HFFc6 (cell line): ENCODE measurements at regions not wholly inside any gene's neighbourhood (a gene's known extent, or its start where the extent isn't known, plus 50 kb on each side); places are given as distances from the start of the nearest gene placed in this dataset.

Experiments used
- DNase-seq: peaks from one replicate; pipeline ENCODE4 v3.0.0-alpha.2; 2018
- H3K27ac Mint-ChIP-seq: 2 replicates; pipeline ENCODE4 v1.8.0; 2020; ENCODE audit warnings: mild to moderate bottlenecking, mixed read lengths
- H3K27me3 Mint-ChIP-seq: 2 replicates; pipeline ENCODE4 v1.8.0; 2021; ENCODE audit warnings: mild to moderate bottlenecking, moderate library complexity, mixed read lengths; ENCODE audit not compliant: insufficient read depth
- H3K36me3 Mint-ChIP-seq: 2 replicates; pipeline ENCODE4 v1.8.0; 2021; ENCODE audit warnings: low read depth, mixed read lengths
- H3K4me1 Mint-ChIP-seq: 2 replicates; pipeline ENCODE4 v1.8.0; 2020; ENCODE audit warnings: low read depth, mixed read lengths
- H3K4me3 Mint-ChIP-seq: 2 replicates; pipeline ENCODE4 v1.8.0; 2020; ENCODE audit warnings: mild to moderate bottlenecking, moderate library complexity, mixed read lengths
- H3K9me3 Mint-ChIP-seq: 2 replicates; pipeline ENCODE4 v1.8.0; 2020; ENCODE audit warnings: mild to moderate bottlenecking, mixed read lengths
- CTCF ChIP-seq: fragments of 200-600 bp; sonication (generic); IDR thresholded peaks from 2 replicates; pipeline ENCODE4 v1.5.0; 2021; ENCODE audit warnings: antibody characterized with exemption, mild to moderate bottlenecking

DNA sequence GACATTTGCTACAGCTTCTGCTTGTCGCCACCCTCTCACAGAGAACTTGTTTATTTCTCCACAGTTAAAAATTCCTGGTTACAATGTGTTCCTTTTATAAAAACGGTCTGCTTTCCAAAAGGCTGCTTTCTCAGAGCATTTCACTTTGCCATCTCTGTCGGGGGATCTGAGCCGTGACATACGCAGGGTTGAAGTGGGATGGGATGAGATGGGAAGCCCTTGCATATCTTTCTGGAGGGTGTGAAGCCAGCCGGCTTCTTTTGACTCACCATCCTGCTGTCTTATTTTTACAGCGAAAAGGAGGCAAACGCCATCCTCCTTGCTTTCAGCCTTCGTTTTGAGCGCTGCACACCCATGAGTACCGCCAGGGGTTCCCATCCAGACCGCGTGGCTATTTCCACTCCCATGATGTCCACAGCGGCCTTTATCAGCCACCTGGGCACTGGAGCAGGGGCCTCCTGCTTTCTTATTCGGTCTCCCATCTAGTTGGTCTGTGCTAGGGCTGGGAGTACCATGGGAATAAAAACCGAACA lies 99.8 kb upstream of the GATB start:
- no peak for TF ChIP-seq CTCF
- H3K27me3 Mint-ChIP-seq = peaks cover 3% of the 10 kb centered on the region; the same call in 1 of the 2 replicates
- no peak overlapping the region for H3K27ac Mint-ChIP-seq
- H3K4me1 Mint-ChIP-seq = peaks cover 31% of the 10 kb centered on the region
- no peak for DNase-seq
- no peak overlapping the region for H3K4me3 Mint-ChIP-seq
- H3K9me3 Mint-ChIP-seq = no peaks in the 10 kb centered on the region
- no peaks in the 10 kb centered on the region for H3K36me3 Mint-ChIP-seq

GRCh38 chr4:151859641-151860040 lies 98.8 kb upstream of the GATB start:
- no peak overlapping the region for H3K4me3 Mint-ChIP-seq
- H3K9me3 Mint-ChIP-seq = no peaks in the 10 kb centered on the region
- no peak for TF ChIP-seq CTCF
- H3K27ac Mint-ChIP-seq = no peak overlapping the region
- peaks cover 36% of the 10 kb centered on the region for H3K4me1 Mint-ChIP-seq
- no peaks in the 10 kb centered on the region for H3K36me3 Mint-ChIP-seq
- no peak for DNase-seq
- no peaks in the 10 kb centered on the region for H3K27me3 Mint-ChIP-seq

DNA sequence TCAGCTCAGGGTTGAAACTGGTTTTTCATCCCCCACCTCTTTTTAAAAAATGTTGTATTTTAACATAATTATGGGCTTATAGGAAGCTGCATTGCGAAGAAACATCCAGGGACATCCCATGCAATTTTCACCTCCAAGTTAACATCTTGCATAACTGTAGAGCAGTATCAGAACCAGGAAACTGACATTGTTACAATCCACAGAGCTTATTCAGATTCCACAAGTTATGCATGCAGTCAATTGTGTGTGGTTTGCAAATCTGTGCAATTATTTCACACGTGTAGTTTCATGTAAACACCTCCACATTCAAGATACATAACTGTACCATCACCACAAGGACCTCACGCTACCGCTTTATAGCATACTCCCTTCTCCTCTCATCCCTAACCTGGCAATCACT lies 97.5 kb upstream of the GATB start:
- no peak overlapping the region for H3K27ac Mint-ChIP-seq
- peaks cover 43% of the 10 kb centered on the region for H3K4me1 Mint-ChIP-seq
- no peak for TF ChIP-seq CTCF
- H3K9me3 Mint-ChIP-seq = no peaks in the 10 kb centered on the region
- no peaks in the 10 kb centered on the region for H3K27me3 Mint-ChIP-seq
- no peak for DNase-seq
- H3K36me3 Mint-ChIP-seq = no peaks in the 10 kb centered on the region
- H3K4me3 Mint-ChIP-seq = no peak overlapping the region

DNA sequence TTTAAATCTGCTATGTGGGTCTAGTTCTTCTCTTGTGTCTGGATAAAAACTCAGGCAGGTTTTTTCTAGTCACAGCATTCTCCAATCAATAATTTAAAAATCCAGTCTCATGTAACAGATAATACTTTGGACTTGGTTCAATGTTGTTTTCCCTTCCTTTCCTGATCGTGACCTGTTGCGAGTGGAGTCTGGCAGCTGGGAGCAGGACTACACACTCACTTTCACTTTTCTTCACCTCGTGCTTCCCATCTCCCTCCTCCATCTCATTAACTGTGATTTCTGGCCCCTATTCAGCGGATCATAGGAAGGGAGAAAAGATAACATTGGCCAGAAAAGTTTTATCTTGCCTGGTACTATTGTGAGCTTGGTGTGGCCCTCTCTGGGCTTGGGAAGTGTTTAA lies 96.6 kb upstream of the GATB start:
- H3K27me3 Mint-ChIP-seq = no peaks in the 10 kb centered on the region
- no peak overlapping the region for H3K27ac Mint-ChIP-seq
- DNase-seq = no peak
- no peak for TF ChIP-seq CTCF
- H3K36me3 Mint-ChIP-seq = no peaks in the 10 kb centered on the region
- H3K9me3 Mint-ChIP-seq = no peaks in the 10 kb centered on the region
- no peak overlapping the region for H3K4me3 Mint-ChIP-seq
- peaks cover 37% of the 10 kb centered on the region for H3K4me1 Mint-ChIP-seq

DNA sequence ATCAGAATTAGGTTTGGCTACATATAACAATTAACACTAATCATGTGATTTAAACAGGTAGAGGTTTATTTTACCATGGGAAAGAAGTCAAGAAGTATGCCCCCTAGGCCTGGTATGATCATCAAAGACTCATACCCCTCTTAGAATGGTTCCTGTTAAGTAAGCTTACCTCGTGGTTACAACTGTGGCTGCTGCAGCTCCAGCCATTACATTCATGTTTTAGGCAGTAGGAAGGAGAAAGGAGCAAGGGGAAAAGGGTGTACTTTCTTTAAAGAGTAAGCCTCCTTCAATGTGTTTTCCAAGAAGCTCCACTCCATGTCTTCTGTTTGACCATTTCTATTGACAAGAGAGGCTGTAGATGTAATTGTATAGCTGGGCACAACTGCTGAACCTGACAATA lies 94.9 kb upstream of the GATB start:
- Mint-ChIP-seq H3K36me3 (no peaks in the 10 kb centered on the region), H3K9me3 (no peaks in the 10 kb centered on the region), H3K27ac (no peak overlapping the region), H3K4me3 (no peak overlapping the region), H3K4me1 (peaks cover 45% of the 10 kb centered on the region), H3K27me3 (no peaks in the 10 kb centered on the region)
- DNase-seq = no peak
- no peak for TF ChIP-seq CTCF

- H3K4me1 Mint-ChIP-seq = peaks cover 47% of the 10 kb centered on the region
- DNase-seq = peak; percentile 54
- H3K4me3 Mint-ChIP-seq = no peak overlapping the region
- no peak for TF ChIP-seq CTCF
- H3K36me3 Mint-ChIP-seq = no peaks in the 10 kb centered on the region
- H3K9me3 Mint-ChIP-seq = no peaks in the 10 kb centered on the region
- no peak overlapping the region for H3K27ac Mint-ChIP-seq
- no peaks in the 10 kb centered on the region for H3K27me3 Mint-ChIP-seq
Measured at GRCh38 chr4:151854731-151855130, 93.9 kb upstream of the GATB start.
